Ishikawa (cell line): ENCODE measurements at regions not wholly inside any gene's neighbourhood (a gene's known extent, or its start where the extent isn't known, plus 50 kb on each side); places are given as distances from the start of the nearest gene placed in this dataset.

Experiments
- CEBPB ChIP-seq: IDR thresholded peaks from 2 replicates; pipeline ENCODE4 v1.6.1; 2012
- CREB1 ChIP-seq: IDR thresholded peaks from 2 replicates; pipeline ENCODE4 v1.6.1; 2012; ENCODE audit warnings: low read depth
- EGR1 ChIP-seq: IDR thresholded peaks from 2 replicates; pipeline ENCODE4 v1.6.1; 2012
- EP300 ChIP-seq: IDR thresholded peaks from 2 replicates; pipeline ENCODE4 v1.6.1; 2012; ENCODE audit warnings: borderline replicate concordance
- FOXM1 ChIP-seq: IDR thresholded peaks from 2 replicates; pipeline ENCODE4 v1.6.1; 2012; ENCODE audit warnings: low read depth, borderline replicate concordance
- MAX ChIP-seq: IDR thresholded peaks from 2 replicates; pipeline ENCODE4 v1.6.1; 2012
- NFIC ChIP-seq: IDR thresholded peaks from 2 replicates; pipeline ENCODE4 v1.6.1; 2012
- RAD21 ChIP-seq: IDR thresholded peaks from 2 replicates; pipeline ENCODE4 v1.6.1; 2012; ENCODE audit warnings: low read depth
- REST ChIP-seq: IDR thresholded peaks from 2 replicates; pipeline ENCODE4 v1.6.1; 2012; ENCODE audit warnings: low read depth, mild to moderate bottlenecking
- TAF1 ChIP-seq: IDR thresholded peaks from 2 replicates; pipeline ENCODE4 v1.6.1; 2012; ENCODE audit warnings: low read depth, mild to moderate bottlenecking
- TCF12 ChIP-seq: IDR thresholded peaks from 2 replicates; pipeline ENCODE4 v1.6.1; 2012; ENCODE audit warnings: low read depth
- TEAD4 ChIP-seq: IDR thresholded peaks from 2 replicates; pipeline ENCODE4 v1.6.1; 2012
- USF1 ChIP-seq: IDR thresholded peaks from 2 replicates; pipeline ENCODE4 v1.6.1; 2012
- YY1 ChIP-seq: IDR thresholded peaks from 2 replicates; pipeline ENCODE4 v1.6.1; 2012; ENCODE audit warnings: low read depth
- ZBTB7A ChIP-seq: IDR thresholded peaks from 2 replicates; pipeline ENCODE4 v1.6.1; 2012; ENCODE audit warnings: low read depth

GRCh38 chr17:69702078-69702477 lies 287.6 kb downstream of the MAP2K6 start:
- no peak for TF ChIP-seq CEBPB
- TF ChIP-seq RAD21, result no peak
- TF ChIP-seq NFIC, result no peak

- TF ChIP-seq REST, result no peak
- no peak for TF ChIP-seq USF1
- no peak for TF ChIP-seq ZBTB7A
- no peak for TF ChIP-seq NFIC
- no peak for TF ChIP-seq TCF12
- TF ChIP-seq CREB1, result no peak
- TF ChIP-seq TAF1, result no peak
- no peak for TF ChIP-seq YY1
- TF ChIP-seq TEAD4, result no peak
- no peak for TF ChIP-seq EGR1
- no peak for TF ChIP-seq EP300
- no peak for TF ChIP-seq MAX
- no peak for TF ChIP-seq FOXM1
These were observed 289.3 kb downstream of the MAP2K6 start for GRCh38 chr17:69703751-69704150.

GRCh38 chr17:69704935-69705334 lies 290.4 kb downstream of the MAP2K6 start:
- TF ChIP-seq EP300 (no peak), TAF1 (no peak), MAX (no peak), EGR1 (no peak), NFIC (no peak), REST (no peak)

- no peak for TF ChIP-seq ZBTB7A
- TF ChIP-seq TAF1, result no peak
- no peak for TF ChIP-seq CEBPB
- no peak for TF ChIP-seq TCF12
- no peak for TF ChIP-seq EP300
- no peak for TF ChIP-seq EGR1
- TF ChIP-seq USF1, result no peak
- no peak for TF ChIP-seq YY1
- TF ChIP-seq TEAD4, result no peak
- TF ChIP-seq REST, result no peak
- TF ChIP-seq FOXM1, result no peak
- no peak for TF ChIP-seq NFIC
- no peak for TF ChIP-seq MAX
- no peak for TF ChIP-seq CREB1
- TF ChIP-seq RAD21, result no peak
These were observed 291.6 kb downstream of the MAP2K6 start for GRCh38 chr17:69706127-69706526.

GRCh38 chr17:69709441-69709840 lies 294.9 kb downstream of the MAP2K6 start:
- TF ChIP-seq EP300 (no peak), USF1 (no peak), TEAD4 (no peak), ZBTB7A (no peak), FOXM1 (no peak), CEBPB (no peak), RAD21 (no peak), REST (no peak), NFIC (no peak), MAX (no peak), CREB1 (no peak), YY1 (no peak), TCF12 (no peak), TAF1 (no peak), EGR1 (no peak)
